ENCODE measurements at regions not wholly inside any gene's neighbourhood (a gene's known extent, or its start where the extent isn't known, plus 50 kb on each side); places are given as distances from the start of the nearest gene placed in this dataset.

DNA sequence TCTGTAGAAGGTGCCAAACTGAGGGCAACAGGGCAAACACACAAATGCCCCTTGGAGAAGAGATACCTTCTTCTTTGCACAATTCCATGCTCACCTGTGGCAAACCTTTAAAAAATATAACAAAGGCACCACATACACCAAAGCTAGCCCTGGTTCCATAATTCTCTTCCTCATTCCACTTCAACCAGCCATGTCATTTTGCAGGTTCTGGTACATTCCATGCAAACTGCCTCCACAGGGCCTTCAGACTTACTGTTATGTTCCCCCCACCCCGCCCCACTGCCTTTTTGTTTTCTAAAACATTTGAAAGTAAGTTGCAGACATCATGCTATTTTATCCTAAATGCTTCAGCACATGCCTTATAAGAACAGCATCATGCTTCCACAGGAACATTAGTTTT, 269.0 kb downstream of the NSUN3 start:
- Histone ChIP-seq H3K9me3 (ENCODE audit: insufficient read depth, low read length) (no peaks in the 10 kb centered on the region), H3K36me3 (replicated peaks; ENCODE audit: low read depth, low read length) (no peaks in the 10 kb centered on the region), H3K4me1 (ENCODE audit: low read length) (no peaks in the 10 kb centered on the region), H3K27ac (ENCODE audit: low read length) (no peak overlapping the region), H4K20me1 (ENCODE audit: insufficient read depth, low read length) (no peaks in the 10 kb centered on the region), H3K4me2 (ENCODE audit: low read length) (no peak overlapping the region), H2AFZ (ENCODE audit: low read depth, low read length) (no peak overlapping the region), H3K9ac (ENCODE audit: low read length) (no peak overlapping the region), H3K4me3 (ENCODE audit: low read length) (no peak overlapping the region), H3K79me2 (ENCODE audit: low read length) (no peaks in the 10 kb centered on the region), H3K27me3 (ENCODE audit: low read depth, low read length) (no peaks in the 10 kb centered on the region)
- TF ChIP-seq, protein P1, sequence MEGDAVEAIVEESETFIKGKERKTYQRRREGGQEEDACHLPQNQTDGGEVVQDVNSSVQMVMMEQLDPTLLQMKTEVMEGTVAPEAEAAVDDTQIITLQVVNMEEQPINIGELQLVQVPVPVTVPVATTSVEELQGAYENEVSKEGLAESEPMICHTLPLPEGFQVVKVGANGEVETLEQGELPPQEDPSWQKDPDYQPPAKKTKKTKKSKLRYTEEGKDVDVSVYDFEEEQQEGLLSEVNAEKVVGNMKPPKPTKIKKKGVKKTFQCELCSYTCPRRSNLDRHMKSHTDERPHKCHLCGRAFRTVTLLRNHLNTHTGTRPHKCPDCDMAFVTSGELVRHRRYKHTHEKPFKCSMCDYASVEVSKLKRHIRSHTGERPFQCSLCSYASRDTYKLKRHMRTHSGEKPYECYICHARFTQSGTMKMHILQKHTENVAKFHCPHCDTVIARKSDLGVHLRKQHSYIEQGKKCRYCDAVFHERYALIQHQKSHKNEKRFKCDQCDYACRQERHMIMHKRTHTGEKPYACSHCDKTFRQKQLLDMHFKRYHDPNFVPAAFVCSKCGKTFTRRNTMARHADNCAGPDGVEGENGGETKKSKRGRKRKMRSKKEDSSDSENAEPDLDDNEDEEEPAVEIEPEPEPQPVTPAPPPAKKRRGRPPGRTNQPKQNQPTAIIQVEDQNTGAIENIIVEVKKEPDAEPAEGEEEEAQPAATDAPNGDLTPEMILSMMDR (IDR thresholded peaks at IDR 0.05; ENCODE audit: low read depth, low read length), result no peak
- TF ChIP-seq EZH2phosphoT487 (IDR thresholded peaks at IDR 0.05; ENCODE audit: low read depth), result no peak

DNA sequence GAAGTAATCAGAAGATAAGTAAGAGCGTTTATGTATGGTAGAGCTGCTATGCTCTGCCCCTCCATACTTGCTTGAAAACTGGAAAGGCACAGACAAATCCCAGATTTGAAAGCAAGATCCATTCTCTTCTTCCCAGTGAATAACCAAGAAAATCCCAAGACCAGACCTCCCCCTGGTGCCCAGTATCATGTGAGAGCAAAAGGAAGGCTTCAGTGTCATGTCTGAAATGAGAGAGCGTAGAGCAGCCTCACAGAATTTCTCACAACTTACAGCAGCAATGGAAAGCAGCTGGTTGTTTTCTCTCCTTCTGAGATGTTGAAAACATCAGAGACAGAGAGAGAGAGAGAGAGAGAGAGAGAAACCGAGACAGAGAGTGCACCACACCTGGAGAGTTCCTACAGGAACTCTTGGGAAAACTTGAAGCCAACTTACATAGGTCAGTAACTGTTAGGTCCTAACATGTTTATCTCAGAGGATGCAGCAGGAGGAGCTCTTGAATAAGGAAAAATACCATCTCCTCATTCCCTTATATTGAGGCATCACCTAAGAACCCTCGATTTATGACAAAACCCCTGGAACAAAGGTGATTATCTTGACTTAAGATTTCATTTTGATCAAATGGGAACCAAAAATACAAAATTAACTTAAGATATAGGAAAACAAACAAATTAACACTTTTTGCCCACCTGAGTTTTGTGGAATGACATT, 273.3 kb downstream of the NSUN3 start:
- Histone ChIP-seq H3K27me3 (ENCODE audit: low read depth, low read length) (no peaks in the 10 kb centered on the region), H3K79me2 (ENCODE audit: low read length) (no peaks in the 10 kb centered on the region), H3K4me3 (ENCODE audit: low read length) (no peak overlapping the region), H3K9me3 (ENCODE audit: insufficient read depth, low read length) (no peaks in the 10 kb centered on the region), H3K4me1 (ENCODE audit: low read length) (no peaks in the 10 kb centered on the region), H3K4me2 (ENCODE audit: low read length) (no peak overlapping the region), H3K27ac (ENCODE audit: low read length) (no peak overlapping the region), H3K36me3 (replicated peaks; ENCODE audit: low read depth, low read length) (no peaks in the 10 kb centered on the region), H3K9ac (ENCODE audit: low read length) (no peak overlapping the region), H4K20me1 (ENCODE audit: insufficient read depth, low read length) (no peaks in the 10 kb centered on the region), H2AFZ (ENCODE audit: low read depth, low read length) (no peak overlapping the region)
- TF ChIP-seq EZH2phosphoT487 (IDR thresholded peaks at IDR 0.05; ENCODE audit: low read depth), result no peak
- TF ChIP-seq, protein P1 (IDR thresholded peaks at IDR 0.05; ENCODE audit: low read depth, low read length), result peak; percentile 60

DNA sequence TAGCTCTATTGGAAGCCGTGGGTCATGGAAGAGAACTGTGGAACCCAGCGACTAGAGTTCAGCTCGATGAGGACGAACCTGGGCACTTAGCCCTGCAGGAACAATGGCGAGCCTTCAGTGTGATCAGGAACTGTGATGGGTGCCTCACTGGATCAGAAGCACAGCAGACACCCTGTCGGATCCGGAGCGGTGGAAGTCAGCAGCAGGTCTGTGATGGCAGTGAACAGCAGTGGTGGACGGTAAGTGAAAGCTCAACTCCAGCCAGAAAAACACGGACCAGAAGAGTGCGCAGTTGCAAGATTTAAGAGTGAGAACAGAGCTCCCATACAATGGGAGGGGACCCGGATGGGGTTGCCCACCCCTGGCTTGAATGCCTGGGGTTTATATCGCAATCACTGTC, 282.2 kb downstream of the NSUN3 start:
- H3K4me2 ChIP-seq (ENCODE audit: low read length), result no peak overlapping the region

DNA sequence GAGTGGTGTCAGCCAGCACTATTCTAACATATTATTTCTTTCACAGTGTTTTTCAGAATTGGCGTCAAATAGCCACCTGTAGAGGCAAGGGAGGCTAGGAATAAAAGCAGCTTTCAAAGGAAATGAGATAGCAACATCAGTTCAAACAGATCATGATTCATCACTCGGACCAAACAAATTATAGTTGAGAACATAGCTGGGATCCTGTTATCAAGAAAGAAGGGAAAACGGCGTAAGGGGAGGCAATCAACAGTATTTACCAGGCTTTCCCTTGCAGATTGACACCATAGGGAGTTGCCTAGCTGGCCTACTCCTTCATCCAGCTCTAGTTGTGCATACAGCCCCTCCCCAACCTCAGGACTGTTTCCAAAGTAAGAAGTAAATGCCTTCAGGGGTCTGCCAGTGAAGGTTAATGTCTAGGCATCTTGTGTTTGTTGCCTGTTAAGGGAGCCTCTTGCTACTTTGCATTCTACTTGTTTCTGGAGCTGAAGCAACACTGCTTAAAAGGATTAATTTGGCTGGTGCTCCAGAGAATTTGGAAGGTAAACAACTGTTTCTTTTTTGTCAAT, 286.5 kb downstream of the NSUN3 start:
- TF ChIP-seq EZH2phosphoT487 (IDR thresholded peaks at IDR 0.05; ENCODE audit: low read depth), result no peak
- TF ChIP-seq, protein P1 (IDR thresholded peaks at IDR 0.05; ENCODE audit: low read depth, low read length), result no peak

More for the DNA sequence above, 282.2 kb downstream of the NSUN3 start:
- Histone ChIP-seq H3K4me1 (ENCODE audit: low read length) (no peaks in the 10 kb centered on the region), H3K36me3 (replicated peaks; ENCODE audit: low read depth, low read length) (no peaks in the 10 kb centered on the region), H3K79me2 (ENCODE audit: low read length) (no peaks in the 10 kb centered on the region), H3K27ac (ENCODE audit: low read length) (no peak overlapping the region), H4K20me1 (ENCODE audit: insufficient read depth, low read length) (no peaks in the 10 kb centered on the region), H3K27me3 (ENCODE audit: low read depth, low read length) (no peaks in the 10 kb centered on the region), H2AFZ (ENCODE audit: low read depth, low read length) (no peak overlapping the region), H3K9me3 (ENCODE audit: insufficient read depth, low read length) (no peaks in the 10 kb centered on the region), H3K4me3 (ENCODE audit: low read length) (no peak overlapping the region), H3K9ac (ENCODE audit: low read length) (no peak overlapping the region)
- TF ChIP-seq, protein P1 (IDR thresholded peaks at IDR 0.05; ENCODE audit: low read depth, low read length), result no peak
- TF ChIP-seq EZH2phosphoT487 (IDR thresholded peaks at IDR 0.05; ENCODE audit: low read depth), result no peak

More for the DNA sequence above, 286.5 kb downstream of the NSUN3 start:
- H3K4me3 ChIP-seq (ENCODE audit: low read length), result no peak overlapping the region
- no peaks in the 10 kb centered on the region for H3K9me3 ChIP-seq (ENCODE audit: insufficient read depth, low read length)
- H2AFZ ChIP-seq (ENCODE audit: low read depth, low read length), result no peak overlapping the region
- H3K9ac ChIP-seq (ENCODE audit: low read length), result no peak overlapping the region
- no peaks in the 10 kb centered on the region for H3K79me2 ChIP-seq (ENCODE audit: low read length)
- H3K27me3 ChIP-seq (ENCODE audit: low read depth, low read length), result no peaks in the 10 kb centered on the region
- no peak overlapping the region for H3K4me2 ChIP-seq (ENCODE audit: low read length)
- H3K36me3 ChIP-seq (replicated peaks; ENCODE audit: low read depth, low read length), result no peaks in the 10 kb centered on the region
- H3K4me1 ChIP-seq (ENCODE audit: low read length), result no peaks in the 10 kb centered on the region
- H3K27ac ChIP-seq (ENCODE audit: low read length), result no peak overlapping the region
- no peaks in the 10 kb centered on the region for H4K20me1 ChIP-seq (ENCODE audit: insufficient read depth, low read length)
